ENCODE measurements at regions not wholly inside any gene's neighbourhood (a gene's known extent, or its start where the extent isn't known, plus 50 kb on each side); places are given as distances from the start of the nearest gene placed in this dataset.
A peak's percentile ranks its signal among the peaks of the same experiment; 100 is the strongest.
"Not testable (repeated sequence)": the region's sequence is repeated elsewhere in the genome, so short reads cannot be mapped to it uniquely, and the experiment has no call there.

GRCh38 chr11:80993536-80993935 is 1552.7 kb upstream of the TENM4 start:
- FAIRE-seq = no peak

- FAIRE-seq = no peak
These were observed 1550.1 kb upstream of the TENM4 start for GRCh38 chr11:80990885-80991284.

GRCh38 chr11:80987171-80987570 is 1546.3 kb upstream of the TENM4 start:
- peak; percentile 97 for FAIRE-seq

GRCh38 chr11:80986421-80987074 is 1545.7 kb upstream of the TENM4 start:
- FAIRE-seq = no peak

GRCh38 chr11:80980227-80980626 is 1539.4 kb upstream of the TENM4 start:
- no peak for FAIRE-seq

GRCh38 chr11:80973786-80974185 is 1533.0 kb upstream of the TENM4 start:
- FAIRE-seq = no peak

GRCh38 chr11:80970037-80970436 is 1529.2 kb upstream of the TENM4 start:
- FAIRE-seq = no peak

GRCh38 chr11:80967649-80968048 is 1526.8 kb upstream of the TENM4 start:
- no peak for FAIRE-seq

- no peak for FAIRE-seq
These were observed 1519.7 kb upstream of the TENM4 start for GRCh38 chr11:80960381-80961029.

- FAIRE-seq = no peak
These were observed 1518.9 kb upstream of the TENM4 start for GRCh38 chr11:80959751-80960150.

- no peak for FAIRE-seq
These were observed 1518.2 kb upstream of the TENM4 start for GRCh38 chr11:80958987-80959386.

- no peak for FAIRE-seq
These were observed 1517.5 kb upstream of the TENM4 start for GRCh38 chr11:80958361-80958760.

GRCh38 chr11:80955588-80955987 is 1514.8 kb upstream of the TENM4 start:
- no peak for FAIRE-seq

GRCh38 chr11:80948781-80949180 is 1508.0 kb upstream of the TENM4 start:
- no peak for FAIRE-seq

GRCh38 chr11:80944758-80945157 is 1503.9 kb upstream of the TENM4 start:
- FAIRE-seq = no peak

GRCh38 chr11:80943226-80943625 is 1502.4 kb upstream of the TENM4 start:
- FAIRE-seq = no peak

- FAIRE-seq = no peak
These were observed 1497.0 kb upstream of the TENM4 start for GRCh38 chr11:80937842-80938241.

GRCh38 chr11:80930038-80930437 is 1489.2 kb upstream of the TENM4 start:
- FAIRE-seq = no peak

- no peak for FAIRE-seq
These were observed 1488.4 kb upstream of the TENM4 start for GRCh38 chr11:80929031-80929805.

- no peak for FAIRE-seq
These were observed 1484.5 kb upstream of the TENM4 start for GRCh38 chr11:80925321-80925720.

GRCh38 chr11:80921310-80921709 is 1480.5 kb upstream of the TENM4 start:
- not testable (repeated sequence) for FAIRE-seq

- no peak for FAIRE-seq
These were observed 1475.5 kb upstream of the TENM4 start for GRCh38 chr11:80916173-80916798.

GRCh38 chr11:80914311-80914710 is 1473.5 kb upstream of the TENM4 start:
- FAIRE-seq = no peak
